GM12873 (cell line): ENCODE measurements at regions not wholly inside any gene's neighbourhood (a gene's known extent, or its start where the extent isn't known, plus 50 kb on each side); places are given as distances from the start of the nearest gene placed in this dataset.

ENCODE experiments used
- TF ChIP-seq, protein P1 (sequence below): IDR thresholded peaks from 2 replicates; pipeline ENCODE4 v1.5.1; 2012; ENCODE audit warnings: low read depth, mild to moderate bottlenecking, moderate library complexity, low read length, control low read depth; ENCODE audit not compliant: insufficient read depth; ENCODE audit errors: missing control alignments

DNA sequence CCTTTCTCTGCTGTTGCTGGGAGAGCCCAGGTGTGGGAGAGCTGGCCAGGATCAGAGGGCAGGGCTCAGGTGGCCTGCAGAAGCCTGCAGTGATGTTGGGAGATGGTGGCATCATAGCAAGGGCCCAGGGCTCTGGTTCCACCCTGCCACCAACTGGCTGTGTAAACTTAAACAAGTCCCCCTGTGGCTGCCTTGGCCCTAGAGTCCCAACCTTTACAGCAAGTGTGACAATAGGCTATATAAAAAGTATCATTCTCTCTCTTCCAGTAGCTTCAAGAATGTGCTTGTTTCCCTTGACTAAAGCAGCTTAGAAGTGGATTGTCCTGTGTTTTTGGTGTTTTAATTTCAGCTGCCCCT is 201.8 kb upstream of the E2F8 start:
- TF ChIP-seq, protein P1, sequence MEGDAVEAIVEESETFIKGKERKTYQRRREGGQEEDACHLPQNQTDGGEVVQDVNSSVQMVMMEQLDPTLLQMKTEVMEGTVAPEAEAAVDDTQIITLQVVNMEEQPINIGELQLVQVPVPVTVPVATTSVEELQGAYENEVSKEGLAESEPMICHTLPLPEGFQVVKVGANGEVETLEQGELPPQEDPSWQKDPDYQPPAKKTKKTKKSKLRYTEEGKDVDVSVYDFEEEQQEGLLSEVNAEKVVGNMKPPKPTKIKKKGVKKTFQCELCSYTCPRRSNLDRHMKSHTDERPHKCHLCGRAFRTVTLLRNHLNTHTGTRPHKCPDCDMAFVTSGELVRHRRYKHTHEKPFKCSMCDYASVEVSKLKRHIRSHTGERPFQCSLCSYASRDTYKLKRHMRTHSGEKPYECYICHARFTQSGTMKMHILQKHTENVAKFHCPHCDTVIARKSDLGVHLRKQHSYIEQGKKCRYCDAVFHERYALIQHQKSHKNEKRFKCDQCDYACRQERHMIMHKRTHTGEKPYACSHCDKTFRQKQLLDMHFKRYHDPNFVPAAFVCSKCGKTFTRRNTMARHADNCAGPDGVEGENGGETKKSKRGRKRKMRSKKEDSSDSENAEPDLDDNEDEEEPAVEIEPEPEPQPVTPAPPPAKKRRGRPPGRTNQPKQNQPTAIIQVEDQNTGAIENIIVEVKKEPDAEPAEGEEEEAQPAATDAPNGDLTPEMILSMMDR, result no peak

DNA sequence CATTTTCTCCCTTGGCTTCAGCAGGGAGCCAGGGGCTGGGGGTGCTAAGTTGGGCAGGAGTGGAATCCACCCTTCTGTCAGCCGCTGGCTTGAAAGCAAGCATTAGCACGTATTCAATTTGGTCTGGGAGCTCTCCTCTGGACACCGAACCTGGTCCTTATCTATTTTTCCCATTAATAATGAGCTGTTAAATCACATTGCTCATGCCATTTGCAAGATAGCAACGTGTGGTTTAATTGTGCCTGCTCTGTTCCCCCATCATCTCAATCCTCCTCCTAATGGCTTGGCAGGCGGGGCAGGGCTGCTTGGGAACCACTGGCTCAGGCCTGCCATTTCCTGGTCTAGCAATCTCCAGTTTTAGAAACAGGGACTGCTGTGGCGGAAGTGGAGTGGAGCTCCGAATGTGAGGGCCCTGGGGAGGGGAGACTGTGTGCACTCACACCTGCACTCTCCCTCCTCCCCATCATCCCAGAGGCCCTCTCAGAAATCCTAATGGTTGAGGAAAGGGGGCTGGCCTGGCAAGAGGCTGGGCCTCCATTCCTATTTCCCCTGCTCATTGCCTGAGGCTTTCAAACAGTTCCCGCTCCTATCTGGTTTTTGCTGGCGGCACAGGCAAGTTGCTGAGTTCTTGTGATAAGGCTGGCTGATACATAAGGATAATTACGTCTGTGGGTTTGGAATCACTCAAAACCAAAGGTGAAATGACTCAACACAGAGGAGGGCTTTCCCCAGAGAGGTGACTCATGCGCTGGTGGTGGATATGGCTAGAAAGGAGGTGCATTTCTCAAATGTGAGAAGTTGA is 201.2 kb upstream of the E2F8 start:
- TF ChIP-seq, protein P1, result no peak

DNA sequence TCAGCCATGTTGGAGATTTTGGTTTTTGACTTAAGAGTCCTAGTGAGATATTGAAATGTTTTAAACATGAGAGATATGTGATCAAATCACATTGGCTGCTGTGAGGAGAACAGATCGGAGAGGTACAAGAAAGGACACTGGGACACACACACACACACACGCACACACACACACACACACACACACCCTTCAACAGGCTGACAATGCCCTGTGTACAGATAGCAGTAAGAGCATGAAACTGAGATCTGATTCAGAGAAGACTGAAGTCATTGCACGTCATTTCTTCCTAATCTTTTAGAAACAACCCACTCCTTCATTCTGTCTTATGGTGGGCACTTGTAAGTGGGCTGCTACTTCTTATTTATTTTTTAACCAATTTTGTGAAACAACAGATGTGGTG is 200.5 kb upstream of the E2F8 start:
- TF ChIP-seq, protein P1, result no peak

GRCh38 chr11:19437760-19438159 is 197.0 kb upstream of the E2F8 start:
- TF ChIP-seq, protein P1, result no peak

DNA sequence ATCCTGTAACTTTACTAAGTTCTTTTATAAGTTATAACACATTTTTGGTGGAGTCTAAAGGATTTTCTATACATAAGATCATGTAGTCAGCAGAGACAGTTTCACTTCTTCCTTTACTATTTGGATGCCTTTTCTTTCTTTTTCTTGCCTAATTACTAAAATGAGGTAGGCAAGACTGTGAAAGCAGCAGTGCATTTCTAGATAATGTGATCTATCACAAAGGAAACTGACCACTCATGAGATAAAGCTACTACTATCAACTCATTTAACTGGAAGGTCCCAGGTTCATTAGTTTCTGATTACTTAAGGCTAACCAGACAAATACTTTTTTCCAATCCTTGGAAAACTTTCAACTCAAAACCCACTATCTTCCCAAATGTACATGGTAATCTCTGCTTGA is 196.2 kb upstream of the E2F8 start:
- TF ChIP-seq, protein P1, result no peak

DNA sequence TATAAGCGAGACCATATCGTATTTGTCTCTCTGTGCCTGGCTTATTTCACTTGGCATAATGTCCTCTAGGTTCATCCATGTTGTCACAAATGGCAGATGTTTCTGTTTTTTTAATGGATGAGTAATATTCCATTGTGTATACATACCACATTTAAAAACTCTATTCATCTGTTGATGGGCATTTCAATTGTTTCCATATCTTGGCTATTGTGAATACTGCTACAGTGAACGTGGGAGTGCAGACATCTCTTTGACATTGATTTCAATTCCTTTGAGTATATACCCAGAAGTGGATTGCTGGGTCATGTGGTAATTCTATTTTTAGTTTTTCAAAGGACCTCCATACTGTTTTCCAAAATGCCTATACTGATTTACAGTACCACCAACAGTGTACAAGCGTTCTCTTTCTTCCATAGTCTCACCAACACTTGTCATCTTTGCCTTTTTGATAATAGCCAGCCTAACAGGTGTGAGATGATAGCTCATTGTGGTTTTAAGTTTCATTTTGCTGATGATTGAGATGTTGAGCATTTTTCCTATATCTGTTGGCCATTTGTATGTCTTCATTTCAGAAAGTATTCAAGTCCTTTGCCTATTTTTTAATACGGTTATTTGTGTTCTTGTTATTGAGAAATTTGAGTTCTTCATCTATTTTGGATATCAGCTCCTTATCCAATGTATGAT is 194.7 kb upstream of the E2F8 start:
- TF ChIP-seq, protein P1, result no peak

- TF ChIP-seq, protein P1, result no peak
These were observed 193.0 kb upstream of the E2F8 start for GRCh38 chr11:19433791-19434190.
